GM23338 (cell line): ENCODE measurements at regions not wholly inside any gene's neighbourhood (a gene's known extent, or its start where the extent isn't known, plus 50 kb on each side); places are given as distances from the start of the nearest gene placed in this dataset.

Experiments
- ATAC-seq: fragments of 200-7000 bp; cut with Tn5 transposase; 3 replicates; pipeline ENCODE4 v1.9.1; 2020
- DNase-seq: peaks from one replicate; pipeline ENCODE4 v3.0.0-alpha.2; 2015; ENCODE audit warnings: low spot score
- H2AFZ ChIP-seq: fragments of 200-600 bp; sonication (generic); 2 replicates; pipeline ENCODE4 v1.8.0; 2016; ENCODE audit warnings: antibody characterized with exemption, mild to moderate bottlenecking, moderate library complexity
- H3F3A ChIP-seq: fragments of 200-600 bp; sonication (generic); replicated peaks from 2 replicates; pipeline ENCODE4 v1.8.0; 2017; ENCODE audit warnings: antibody characterized with exemption, mixed run types, low read depth
- H3K27ac ChIP-seq: fragments of 200-600 bp; sonication (generic); 2 replicates; pipeline ENCODE4 v1.6.1; 2016; ENCODE audit warnings: low read depth
- H3K27me3 ChIP-seq: fragments of 200-600 bp; sonication (generic); 2 replicates; pipeline ENCODE4 v1.8.0; 2016; ENCODE audit warnings: mild to moderate bottlenecking, mixed run types, moderate library complexity; ENCODE audit not compliant: insufficient read depth
- H3K36me3 ChIP-seq: fragments of 200-600 bp; sonication (generic); 2 replicates; pipeline ENCODE4 v1.8.0; 2016; ENCODE audit warnings: mild to moderate bottlenecking; ENCODE audit not compliant: insufficient read depth
- H3K4me1 ChIP-seq: fragments of 200-600 bp; sonication (generic); 2 replicates; pipeline ENCODE4 v1.8.0; 2016; ENCODE audit warnings: mild to moderate bottlenecking, moderate library complexity; ENCODE audit not compliant: insufficient read depth
- H3K4me2 ChIP-seq: fragments of 200-600 bp; sonication (generic); 2 replicates; pipeline ENCODE4 v1.7.1; 2017; ENCODE audit warnings: mixed run types
- H3K4me3 ChIP-seq: fragments of 200-600 bp; sonication (generic); 2 replicates; pipeline ENCODE4 v1.6.1; 2016; ENCODE audit warnings: mixed run types
- H3K79me2 ChIP-seq: fragments of 200-600 bp; sonication (generic); replicated peaks from 2 replicates; pipeline ENCODE4 v1.8.0; 2017; ENCODE audit warnings: mild to moderate bottlenecking; ENCODE audit not compliant: insufficient read depth
- H3K9me2 ChIP-seq: fragments of 200-600 bp; sonication (generic); 2 replicates; pipeline ENCODE4 v1.8.0; 2017; ENCODE audit not compliant: insufficient read depth
- H4K20me1 ChIP-seq: fragments of 200-600 bp; sonication (generic); replicated peaks from 2 replicates; pipeline ENCODE4 v1.8.0; 2017; ENCODE audit warnings: mild to moderate bottlenecking; ENCODE audit not compliant: insufficient read depth
- H3K27ac Mint-ChIP-seq: 2 replicates; pipeline ENCODE4 v1.8.0; 2020; ENCODE audit warnings: inconsistent platforms, mild to moderate bottlenecking, moderate library complexity, mixed read lengths
- H3K27me3 Mint-ChIP-seq: 3 replicates; pipeline ENCODE4 v1.8.0; 2022; ENCODE audit warnings: low read depth, mild to moderate bottlenecking, moderate library complexity, mixed read lengths, inconsistent platforms; ENCODE audit not compliant: insufficient read depth, poor library complexity
- H3K36me3 Mint-ChIP-seq: 3 replicates; pipeline ENCODE4 v1.8.0; 2021; ENCODE audit warnings: low read depth, mild to moderate bottlenecking, inconsistent platforms, moderate library complexity, mixed read lengths
- H3K4me1 Mint-ChIP-seq: 3 replicates; pipeline ENCODE4 v1.8.0; 2020; ENCODE audit warnings: mild to moderate bottlenecking, inconsistent platforms, mixed read lengths
- H3K4me3 Mint-ChIP-seq: 3 replicates; pipeline ENCODE4 v1.8.0; 2021; ENCODE audit warnings: moderate library complexity, mild to moderate bottlenecking, inconsistent platforms, mixed read lengths
- H3K9me3 Mint-ChIP-seq: 3 replicates; pipeline ENCODE4 v1.8.0; 2020; ENCODE audit warnings: moderate library complexity, mild to moderate bottlenecking, inconsistent platforms, mixed read lengths
- CREB1 ChIP-seq: fragments of 250-450 bp; sonication (Bioruptor Pico); IDR thresholded peaks from 2 replicates; pipeline ENCODE4 v1.5.0; 2020; ENCODE audit warnings: low read depth, mild to moderate bottlenecking, moderate library complexity
- EZH2 ChIP-seq: fragments of 200-600 bp; sonication (generic); IDR thresholded peaks from one replicate; pipeline ENCODE4 v1.8.0; 2017; ENCODE audit warnings: antibody characterized with exemption, mild to moderate bottlenecking, low read depth; ENCODE audit not compliant: unreplicated experiment
- EZH2phosphoT487 ChIP-seq: fragments of 200-600 bp; sonication (generic); IDR thresholded peaks from one replicate; pipeline ENCODE4 v1.8.1; 2018; ENCODE audit warnings: antibody characterized with exemption; ENCODE audit not compliant: unreplicated experiment
- JUNB ChIP-seq: IDR thresholded peaks from one replicate; pipeline ENCODE4 v1.6.1; 2016; ENCODE audit warnings: antibody characterized with exemption; ENCODE audit not compliant: unreplicated experiment
- NANOG ChIP-seq: IDR thresholded peaks from 2 replicates; pipeline ENCODE4 v1.6.1; 2016; ENCODE audit warnings: antibody characterized with exemption, borderline replicate concordance
- POLR2AphosphoS5 ChIP-seq: IDR thresholded peaks from 2 replicates; pipeline ENCODE4 v1.6.1; 2016; ENCODE audit warnings: antibody characterized with exemption, low read depth
- STAT1 ChIP-seq: IDR thresholded peaks from one replicate; pipeline ENCODE4 v1.6.1; 2016; ENCODE audit warnings: antibody characterized with exemption; ENCODE audit not compliant: unreplicated experiment
- ZNF114 ChIP-seq: fragments of 250-450 bp; sonication (Bioruptor Pico); IDR thresholded peaks from 2 replicates; pipeline ENCODE4 v1.5.0; 2020; ENCODE audit warnings: mild to moderate bottlenecking, moderate library complexity
- ZNF331 ChIP-seq: fragments of 250-450 bp; sonication (Bioruptor Pico); IDR thresholded peaks from 2 replicates; pipeline ENCODE4 v1.5.0; 2020; ENCODE audit warnings: low read depth, mild to moderate bottlenecking, moderate library complexity
- TF ChIP-seq, protein P1 (sequence below): IDR thresholded peaks from one replicate; pipeline ENCODE4 v1.6.1; 2018; ENCODE audit warnings: antibody characterized with exemption; ENCODE audit not compliant: unreplicated experiment
- TF ChIP-seq, protein P2 (sequence below): IDR thresholded peaks from 2 replicates; pipeline ENCODE4 v1.6.1; 2016; ENCODE audit warnings: antibody characterized with exemption
- TF ChIP-seq, protein P3 (sequence below): fragments of 250-450 bp; sonication (Bioruptor Pico); IDR thresholded peaks from 2 replicates; pipeline ENCODE4 v1.5.0; 2020; ENCODE audit warnings: mild to moderate bottlenecking, moderate library complexity
- TF ChIP-seq, protein P4 (sequence below), 2 experiments: fragments of 200-600 bp in 1 of 2; sonication (generic) in 1 of 2; conservative IDR thresholded peaks; 2 replicates each; pipeline versions ENCODE4 v1.5.1 to v1.6.1; 2016 to 2017; ENCODE audit warnings: antibody characterized with exemption in 2 of 2, low read depth in 2 of 2, mild to moderate bottlenecking in 2 of 2, moderate library complexity in 1 of 2

DNA sequence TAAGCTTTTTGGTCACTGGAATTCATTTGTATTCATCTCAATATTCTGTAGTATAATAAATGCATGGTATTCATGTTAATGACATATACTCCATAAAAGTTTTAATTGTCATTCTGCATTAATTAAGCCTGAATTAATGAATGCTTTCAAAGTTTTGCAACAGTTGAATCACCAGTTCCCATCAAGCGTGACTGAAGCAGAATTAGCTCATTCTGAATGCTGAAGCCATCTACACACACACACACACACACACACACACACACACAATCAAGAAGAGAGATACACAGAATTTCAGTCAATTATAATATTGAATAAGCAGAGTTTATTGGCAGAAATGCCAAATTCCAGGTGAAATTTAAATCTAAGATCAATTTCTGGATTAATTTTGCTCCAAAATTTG is 252.1 kb upstream of the KCNMB2 start:
- TF ChIP-seq ZNF331 (CRISPR knock-in tag): no peak
- no peak for TF ChIP-seq ZNF114 (CRISPR knock-in tag)
- no peak for TF ChIP-seq CREB1 (CRISPR knock-in tag)
- no peak for TF ChIP-seq JUNB
- TF ChIP-seq, protein P1, sequence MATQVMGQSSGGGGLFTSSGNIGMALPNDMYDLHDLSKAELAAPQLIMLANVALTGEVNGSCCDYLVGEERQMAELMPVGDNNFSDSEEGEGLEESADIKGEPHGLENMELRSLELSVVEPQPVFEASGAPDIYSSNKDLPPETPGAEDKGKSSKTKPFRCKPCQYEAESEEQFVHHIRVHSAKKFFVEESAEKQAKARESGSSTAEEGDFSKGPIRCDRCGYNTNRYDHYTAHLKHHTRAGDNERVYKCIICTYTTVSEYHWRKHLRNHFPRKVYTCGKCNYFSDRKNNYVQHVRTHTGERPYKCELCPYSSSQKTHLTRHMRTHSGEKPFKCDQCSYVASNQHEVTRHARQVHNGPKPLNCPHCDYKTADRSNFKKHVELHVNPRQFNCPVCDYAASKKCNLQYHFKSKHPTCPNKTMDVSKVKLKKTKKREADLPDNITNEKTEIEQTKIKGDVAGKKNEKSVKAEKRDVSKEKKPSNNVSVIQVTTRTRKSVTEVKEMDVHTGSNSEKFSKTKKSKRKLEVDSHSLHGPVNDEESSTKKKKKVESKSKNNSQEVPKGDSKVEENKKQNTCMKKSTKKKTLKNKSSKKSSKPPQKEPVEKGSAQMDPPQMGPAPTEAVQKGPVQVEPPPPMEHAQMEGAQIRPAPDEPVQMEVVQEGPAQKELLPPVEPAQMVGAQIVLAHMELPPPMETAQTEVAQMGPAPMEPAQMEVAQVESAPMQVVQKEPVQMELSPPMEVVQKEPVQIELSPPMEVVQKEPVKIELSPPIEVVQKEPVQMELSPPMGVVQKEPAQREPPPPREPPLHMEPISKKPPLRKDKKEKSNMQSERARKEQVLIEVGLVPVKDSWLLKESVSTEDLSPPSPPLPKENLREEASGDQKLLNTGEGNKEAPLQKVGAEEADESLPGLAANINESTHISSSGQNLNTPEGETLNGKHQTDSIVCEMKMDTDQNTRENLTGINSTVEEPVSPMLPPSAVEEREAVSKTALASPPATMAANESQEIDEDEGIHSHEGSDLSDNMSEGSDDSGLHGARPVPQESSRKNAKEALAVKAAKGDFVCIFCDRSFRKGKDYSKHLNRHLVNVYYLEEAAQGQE: no peak
- TF ChIP-seq EZH2phosphoT487: no peak
- TF ChIP-seq POLR2AphosphoS5: no peak
- TF ChIP-seq, protein P2, sequence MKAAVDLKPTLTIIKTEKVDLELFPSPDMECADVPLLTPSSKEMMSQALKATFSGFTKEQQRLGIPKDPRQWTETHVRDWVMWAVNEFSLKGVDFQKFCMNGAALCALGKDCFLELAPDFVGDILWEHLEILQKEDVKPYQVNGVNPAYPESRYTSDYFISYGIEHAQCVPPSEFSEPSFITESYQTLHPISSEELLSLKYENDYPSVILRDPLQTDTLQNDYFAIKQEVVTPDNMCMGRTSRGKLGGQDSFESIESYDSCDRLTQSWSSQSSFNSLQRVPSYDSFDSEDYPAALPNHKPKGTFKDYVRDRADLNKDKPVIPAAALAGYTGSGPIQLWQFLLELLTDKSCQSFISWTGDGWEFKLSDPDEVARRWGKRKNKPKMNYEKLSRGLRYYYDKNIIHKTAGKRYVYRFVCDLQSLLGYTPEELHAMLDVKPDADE: no peak
- TF ChIP-seq, protein P3, sequence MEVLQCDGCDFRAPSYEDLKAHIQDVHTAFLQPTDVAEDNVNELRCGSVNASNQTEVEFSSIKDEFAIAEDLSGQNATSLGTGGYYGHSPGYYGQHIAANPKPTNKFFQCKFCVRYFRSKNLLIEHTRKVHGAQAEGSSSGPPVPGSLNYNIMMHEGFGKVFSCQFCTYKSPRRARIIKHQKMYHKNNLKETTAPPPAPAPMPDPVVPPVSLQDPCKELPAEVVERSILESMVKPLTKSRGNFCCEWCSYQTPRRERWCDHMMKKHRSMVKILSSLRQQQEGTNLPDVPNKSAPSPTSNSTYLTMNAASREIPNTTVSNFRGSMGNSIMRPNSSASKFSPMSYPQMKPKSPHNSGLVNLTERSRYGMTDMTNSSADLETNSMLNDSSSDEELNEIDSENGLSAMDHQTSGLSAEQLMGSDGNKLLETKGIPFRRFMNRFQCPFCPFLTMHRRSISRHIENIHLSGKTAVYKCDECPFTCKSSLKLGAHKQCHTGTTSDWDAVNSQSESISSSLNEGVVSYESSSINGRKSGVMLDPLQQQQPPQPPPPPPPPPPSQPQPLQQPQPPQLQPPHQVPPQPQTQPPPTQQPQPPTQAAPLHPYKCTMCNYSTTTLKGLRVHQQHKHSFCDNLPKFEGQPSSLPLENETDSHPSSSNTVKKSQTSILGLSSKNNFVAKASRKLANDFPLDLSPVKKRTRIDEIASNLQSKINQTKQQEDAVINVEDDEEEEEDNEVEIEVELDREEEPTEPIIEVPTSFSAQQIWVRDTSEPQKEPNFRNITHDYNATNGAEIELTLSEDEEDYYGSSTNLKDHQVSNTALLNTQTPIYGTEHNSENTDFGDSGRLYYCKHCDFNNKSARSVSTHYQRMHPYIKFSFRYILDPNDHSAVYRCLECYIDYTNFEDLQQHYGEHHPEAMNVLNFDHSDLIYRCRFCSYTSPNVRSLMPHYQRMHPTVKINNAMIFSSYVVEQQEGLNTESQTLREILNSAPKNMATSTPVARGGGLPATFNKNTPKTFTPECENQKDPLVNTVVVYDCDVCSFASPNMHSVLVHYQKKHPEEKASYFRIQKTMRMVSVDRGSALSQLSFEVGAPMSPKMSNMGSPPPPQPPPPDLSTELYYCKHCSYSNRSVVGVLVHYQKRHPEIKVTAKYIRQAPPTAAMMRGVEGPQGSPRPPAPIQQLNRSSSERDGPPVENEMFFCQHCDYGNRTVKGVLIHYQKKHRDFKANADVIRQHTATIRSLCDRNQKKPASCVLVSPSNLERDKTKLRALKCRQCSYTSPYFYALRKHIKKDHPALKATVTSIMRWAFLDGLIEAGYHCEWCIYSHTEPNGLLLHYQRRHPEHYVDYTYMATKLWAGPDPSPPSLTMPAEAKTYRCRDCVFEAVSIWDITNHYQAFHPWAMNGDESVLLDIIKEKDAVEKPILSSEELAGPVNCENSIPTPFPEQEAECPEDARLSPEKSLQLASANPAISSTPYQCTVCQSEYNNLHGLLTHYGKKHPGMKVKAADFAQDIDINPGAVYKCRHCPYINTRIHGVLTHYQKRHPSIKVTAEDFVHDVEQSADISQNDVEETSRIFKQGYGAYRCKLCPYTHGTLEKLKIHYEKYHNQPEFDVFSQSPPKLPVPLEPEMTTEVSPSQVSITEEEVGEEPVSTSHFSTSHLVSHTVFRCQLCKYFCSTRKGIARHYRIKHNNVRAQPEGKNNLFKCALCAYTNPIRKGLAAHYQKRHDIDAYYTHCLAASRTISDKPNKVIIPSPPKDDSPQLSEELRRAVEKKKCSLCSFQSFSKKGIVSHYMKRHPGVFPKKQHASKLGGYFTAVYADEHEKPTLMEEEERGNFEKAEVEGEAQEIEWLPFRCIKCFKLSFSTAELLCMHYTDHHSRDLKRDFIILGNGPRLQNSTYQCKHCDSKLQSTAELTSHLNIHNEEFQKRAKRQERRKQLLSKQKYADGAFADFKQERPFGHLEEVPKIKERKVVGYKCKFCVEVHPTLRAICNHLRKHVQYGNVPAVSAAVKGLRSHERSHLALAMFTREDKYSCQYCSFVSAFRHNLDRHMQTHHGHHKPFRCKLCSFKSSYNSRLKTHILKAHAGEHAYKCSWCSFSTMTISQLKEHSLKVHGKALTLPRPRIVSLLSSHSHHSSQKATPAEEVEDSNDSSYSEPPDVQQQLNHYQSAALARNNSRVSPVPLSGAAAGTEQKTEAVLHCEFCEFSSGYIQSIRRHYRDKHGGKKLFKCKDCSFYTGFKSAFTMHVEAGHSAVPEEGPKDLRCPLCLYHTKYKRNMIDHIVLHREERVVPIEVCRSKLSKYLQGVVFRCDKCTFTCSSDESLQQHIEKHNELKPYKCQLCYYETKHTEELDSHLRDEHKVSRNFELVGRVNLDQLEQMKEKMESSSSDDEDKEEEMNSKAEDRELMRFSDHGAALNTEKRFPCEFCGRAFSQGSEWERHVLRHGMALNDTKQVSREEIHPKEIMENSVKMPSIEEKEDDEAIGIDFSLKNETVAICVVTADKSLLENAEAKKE (CRISPR knock-in tag): no peak
- TF ChIP-seq EZH2: no peak
- TF ChIP-seq NANOG: no peak
- TF ChIP-seq, protein P4, sequence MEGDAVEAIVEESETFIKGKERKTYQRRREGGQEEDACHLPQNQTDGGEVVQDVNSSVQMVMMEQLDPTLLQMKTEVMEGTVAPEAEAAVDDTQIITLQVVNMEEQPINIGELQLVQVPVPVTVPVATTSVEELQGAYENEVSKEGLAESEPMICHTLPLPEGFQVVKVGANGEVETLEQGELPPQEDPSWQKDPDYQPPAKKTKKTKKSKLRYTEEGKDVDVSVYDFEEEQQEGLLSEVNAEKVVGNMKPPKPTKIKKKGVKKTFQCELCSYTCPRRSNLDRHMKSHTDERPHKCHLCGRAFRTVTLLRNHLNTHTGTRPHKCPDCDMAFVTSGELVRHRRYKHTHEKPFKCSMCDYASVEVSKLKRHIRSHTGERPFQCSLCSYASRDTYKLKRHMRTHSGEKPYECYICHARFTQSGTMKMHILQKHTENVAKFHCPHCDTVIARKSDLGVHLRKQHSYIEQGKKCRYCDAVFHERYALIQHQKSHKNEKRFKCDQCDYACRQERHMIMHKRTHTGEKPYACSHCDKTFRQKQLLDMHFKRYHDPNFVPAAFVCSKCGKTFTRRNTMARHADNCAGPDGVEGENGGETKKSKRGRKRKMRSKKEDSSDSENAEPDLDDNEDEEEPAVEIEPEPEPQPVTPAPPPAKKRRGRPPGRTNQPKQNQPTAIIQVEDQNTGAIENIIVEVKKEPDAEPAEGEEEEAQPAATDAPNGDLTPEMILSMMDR (conservative IDR thresholded peaks at IDR 0.05; ENCODE audit: low read depth in 2 of 2): no peak
- TF ChIP-seq STAT1: no peak
- Mint-ChIP-seq H3K9me3 (peaks cover 16% of the 10 kb centered on the region), H3K4me3 (no peak overlapping the region), H3K27me3 (no peaks in the 10 kb centered on the region), H3K27ac (peak overlapping the region; percentile 42; the same call in 1 of the 2 replicates), H3K4me1 (peaks cover 9% of the 10 kb centered on the region), H3K36me3 (peaks cover 8% of the 10 kb centered on the region; the same call in 2 of the 3 replicates)
- no peak overlapping the region for H3K4me3 ChIP-seq
- H3K9me2 ChIP-seq: peaks cover 27% of the 10 kb centered on the region
- H4K20me1 ChIP-seq: no peaks in the 10 kb centered on the region
- no peak overlapping the region for H2AFZ ChIP-seq
- no peak overlapping the region for H3K27ac ChIP-seq
- H3K36me3 ChIP-seq: no peaks in the 10 kb centered on the region
- no peaks in the 10 kb centered on the region for H3K79me2 ChIP-seq
- H3K27me3 ChIP-seq: no peaks in the 10 kb centered on the region
- DNase-seq: no peak
- no peak overlapping the region for H3K4me2 ChIP-seq
- no peaks in the 10 kb centered on the region for H3F3A ChIP-seq
- no peak for ATAC-seq
- peaks cover 6% of the 10 kb centered on the region; the same call in 1 of the 2 replicates for H3K4me1 ChIP-seq
